Activated CD8-positive, alpha-beta T cell treated with anti-CD3 and anti-CD28 coated beads, Interleukin-2, amount 10 ng/mL, durations not matched to agents 7 days and 5 days (primary cell): ENCODE measurements at regions not wholly inside any gene's neighbourhood (a gene's known extent, or its start where the extent isn't known, plus 50 kb on each side); places are given as distances from the start of the nearest gene placed in this dataset.

ENCODE experiments used
- ATAC-seq: fragments of 150-1000 bp; cut with Tn5 transposase; one replicate; pipeline ENCODE4 v1.10.0; 2021; ENCODE audit warnings: moderate library complexity
- CTCF ChIA-PET: fragments of 350-600 bp; sonication (Branson Sonifier 250); formaldehyde crosslinking; loops from one replicate; lab custom pipeline; 2021; ENCODE audit warnings: antibody characterized with exemption; lab: Charles Lee
- POLR2A ChIA-PET: fragments of 350-600 bp; sonication (Branson Sonifier 250); formaldehyde crosslinking; loops from one replicate; lab custom pipeline; 2021; ENCODE audit warnings: antibody characterized with exemption; lab: Charles Lee
- DNase-seq: peaks from one replicate; pipeline ENCODE4 v3.0.0-alpha.2; 2020
- H3K27ac Mint-ChIP-seq: one replicate; pipeline ENCODE4 v1.8.0; 2021; ENCODE audit warnings: mild to moderate bottlenecking, mixed read lengths
- H3K27me3 Mint-ChIP-seq: one replicate; pipeline ENCODE4 v1.8.0; 2021; ENCODE audit warnings: low read depth, mixed read lengths
- H3K36me3 Mint-ChIP-seq: one replicate; pipeline ENCODE4 v1.8.0; 2021; ENCODE audit warnings: low read depth, mixed read lengths
- H3K4me1 Mint-ChIP-seq: one replicate; pipeline ENCODE4 v1.8.0; 2021; ENCODE audit warnings: low read depth, mixed read lengths
- H3K4me3 Mint-ChIP-seq: one replicate; pipeline ENCODE4 v1.8.0; 2021; ENCODE audit warnings: mild to moderate bottlenecking, mixed read lengths
- H3K9me3 Mint-ChIP-seq: one replicate; pipeline ENCODE4 v1.8.0; 2022; ENCODE audit warnings: mixed read lengths; ENCODE audit not compliant: insufficient read depth

DNA sequence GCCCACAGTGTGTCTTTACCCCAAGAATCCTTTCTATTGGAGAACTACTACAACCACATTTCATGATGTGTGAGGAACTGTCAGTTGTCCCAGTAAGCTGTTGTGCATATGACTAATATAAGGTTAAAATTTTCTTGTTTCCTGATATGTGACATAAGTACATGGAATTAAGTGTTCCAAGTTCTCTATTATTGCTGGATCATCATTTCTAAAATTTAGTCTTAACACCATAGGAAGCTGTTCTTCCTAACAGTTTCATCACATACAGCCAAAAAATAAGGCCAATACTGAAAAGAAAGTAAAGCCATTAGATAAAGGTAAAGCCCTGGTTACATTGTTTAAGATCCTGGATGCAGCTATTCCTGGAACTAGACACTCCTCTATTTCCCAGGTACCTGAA, 620.9 kb upstream of the CDH8 start:
- Mint-ChIP-seq H3K36me3 (no peaks in the 10 kb centered on the region), H3K9me3 (peaks cover 34% of the 10 kb centered on the region)

DNA sequence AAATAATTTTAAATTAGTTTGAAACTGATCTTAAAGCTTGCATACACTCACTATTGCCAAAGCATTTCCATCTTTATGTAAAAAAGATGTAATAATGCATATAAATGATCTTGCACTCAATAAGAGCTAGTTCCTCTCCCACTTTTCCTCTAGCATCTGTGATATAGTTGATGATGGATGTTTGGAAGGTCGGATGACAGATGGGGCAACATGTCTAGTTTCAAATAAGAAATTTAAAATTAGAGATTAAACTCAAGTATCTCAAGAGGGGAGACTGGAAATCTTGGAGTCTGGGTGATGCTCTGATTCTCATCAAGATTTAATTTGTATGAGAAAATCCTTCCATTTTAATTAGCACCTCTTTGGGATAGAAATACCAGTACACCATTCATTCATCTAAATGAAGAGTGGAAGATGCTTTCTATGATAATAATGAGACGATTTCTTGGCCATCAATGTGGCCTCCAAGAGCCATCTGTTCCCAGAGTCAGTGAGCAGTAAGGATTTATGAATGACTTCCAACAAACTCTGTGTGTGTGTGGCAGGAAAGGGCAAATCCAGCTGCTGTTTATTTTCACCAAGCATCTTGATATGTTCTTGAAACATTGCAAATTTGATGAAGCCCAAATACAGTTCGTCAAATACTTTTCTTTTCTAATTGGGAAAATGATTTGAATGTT, 616.3 kb upstream of the CDH8 start:
- ChIA-PET POLR2A (no interaction called here), CTCF (no interaction called here)
- Mint-ChIP-seq H3K9me3 (peaks cover 24% of the 10 kb centered on the region), H3K27ac (no peak overlapping the region), H3K4me3 (no peak overlapping the region), H3K27me3 (no peaks in the 10 kb centered on the region), H3K36me3 (no peaks in the 10 kb centered on the region), H3K4me1 (no peaks in the 10 kb centered on the region)
- no peak for ATAC-seq
- no peak for DNase-seq

More for the DNA sequence above, 620.9 kb upstream of the CDH8 start:
- Mint-ChIP-seq H3K4me1 (no peaks in the 10 kb centered on the region), H3K27me3 (no peaks in the 10 kb centered on the region), H3K27ac (no peak overlapping the region), H3K4me3 (no peak overlapping the region)
- DNase-seq (no peak), ATAC-seq (no peak)
- ChIA-PET POLR2A (no interaction called here), CTCF (no interaction called here)

DNA sequence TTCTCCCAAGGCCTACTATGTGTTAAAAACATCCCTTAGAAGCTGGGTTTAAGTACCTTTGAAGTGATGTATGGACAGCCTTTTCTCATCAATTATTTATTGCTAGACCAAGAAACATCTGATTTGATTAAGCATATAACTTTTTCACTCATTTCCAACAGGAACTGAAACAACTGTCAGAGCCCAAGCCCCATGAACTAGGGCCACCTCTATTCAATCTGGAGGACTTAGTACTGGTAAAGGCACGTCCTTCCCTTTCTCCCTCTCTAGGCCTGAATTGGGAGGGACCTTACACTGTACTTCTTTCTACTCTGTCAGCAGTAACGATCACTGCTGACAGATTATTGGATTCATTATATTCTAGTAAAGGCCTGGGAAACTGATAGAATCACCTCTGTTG, 612.0 kb upstream of the CDH8 start:
- Mint-ChIP-seq H3K36me3 (no peaks in the 10 kb centered on the region), H3K4me1 (no peaks in the 10 kb centered on the region), H3K4me3 (no peak overlapping the region), H3K9me3 (peaks cover 26% of the 10 kb centered on the region), H3K27ac (no peak overlapping the region), H3K27me3 (no peaks in the 10 kb centered on the region)
- POLR2A ChIA-PET: no interaction called here
- CTCF ChIA-PET: no interaction called here
- ATAC-seq (no peak), DNase-seq (no peak)

DNA sequence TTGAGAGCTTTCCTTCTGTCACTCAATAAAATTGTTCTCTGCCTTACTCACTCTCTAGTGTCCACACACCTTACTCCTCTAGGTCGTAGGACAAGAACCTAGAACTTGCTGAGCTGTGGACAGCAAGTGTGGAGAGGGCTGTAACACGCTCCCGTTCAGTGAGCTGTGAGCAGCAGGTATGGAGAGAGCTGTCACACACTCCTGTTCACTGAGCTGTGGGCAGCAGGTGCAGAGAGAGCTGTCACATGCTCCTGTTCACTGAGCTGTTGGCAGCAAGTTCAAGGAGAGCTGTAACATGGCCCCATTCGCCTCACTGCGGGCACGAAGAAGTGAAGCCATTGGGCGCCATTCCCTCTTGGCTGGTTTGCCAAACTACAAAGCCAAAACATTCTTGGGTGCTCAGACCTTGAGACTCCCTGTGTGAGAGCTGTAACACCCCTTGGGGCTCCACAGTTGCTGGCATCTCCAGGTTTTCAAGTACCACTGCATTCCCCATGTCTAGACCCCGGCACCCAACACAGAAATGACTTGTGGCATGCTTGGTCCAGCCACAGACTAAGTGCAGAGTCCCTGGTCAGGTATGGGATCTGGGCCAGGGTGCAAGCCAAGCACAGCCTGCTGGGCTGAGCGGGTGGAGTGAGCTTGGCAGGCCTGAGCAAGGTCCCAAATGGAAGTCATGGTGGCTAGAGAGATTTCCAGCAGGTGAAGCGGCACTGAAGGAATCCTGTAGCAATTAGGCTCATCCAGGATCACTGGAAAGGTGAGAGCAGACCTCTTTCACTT, 608.0 kb upstream of the CDH8 start:
- no peak overlapping the region for H3K27ac Mint-ChIP-seq
- no peaks in the 10 kb centered on the region for H3K36me3 Mint-ChIP-seq
- no peaks in the 10 kb centered on the region for H3K4me1 Mint-ChIP-seq
- POLR2A ChIA-PET: no interaction called here
- ATAC-seq (no peak), DNase-seq (no peak)
- CTCF ChIA-PET: no interaction called here
- H3K4me3 Mint-ChIP-seq: no peak overlapping the region
- H3K27me3 Mint-ChIP-seq: no peaks in the 10 kb centered on the region
- peaks cover 25% of the 10 kb centered on the region for H3K9me3 Mint-ChIP-seq

DNA sequence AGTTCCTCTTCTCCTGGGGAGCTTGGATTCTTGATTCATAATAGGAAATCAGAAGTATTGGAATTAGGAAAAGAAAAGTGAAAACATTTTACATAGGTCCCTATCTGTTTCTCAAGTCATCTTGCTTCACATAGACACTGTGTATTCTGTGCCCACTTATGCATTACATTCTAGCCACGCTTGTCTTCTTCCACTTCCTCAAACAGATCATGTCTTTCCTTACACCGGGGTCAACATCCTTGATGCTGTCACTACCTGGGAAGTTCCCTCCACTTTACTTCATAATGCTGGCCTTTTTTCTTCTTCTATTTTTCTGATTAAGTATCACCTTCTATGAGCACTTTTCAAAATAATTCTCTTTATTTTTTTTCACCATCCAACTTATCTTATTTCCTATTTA, 606.4 kb upstream of the CDH8 start:
- Mint-ChIP-seq H3K4me1 (no peaks in the 10 kb centered on the region), H3K36me3 (no peaks in the 10 kb centered on the region), H3K9me3 (peaks cover 17% of the 10 kb centered on the region), H3K27ac (no peak overlapping the region), H3K4me3 (no peak overlapping the region), H3K27me3 (no peaks in the 10 kb centered on the region)
- ATAC-seq: no peak
- CTCF ChIA-PET: no interaction called here
- POLR2A ChIA-PET: no interaction called here
- DNase-seq: no peak

DNA sequence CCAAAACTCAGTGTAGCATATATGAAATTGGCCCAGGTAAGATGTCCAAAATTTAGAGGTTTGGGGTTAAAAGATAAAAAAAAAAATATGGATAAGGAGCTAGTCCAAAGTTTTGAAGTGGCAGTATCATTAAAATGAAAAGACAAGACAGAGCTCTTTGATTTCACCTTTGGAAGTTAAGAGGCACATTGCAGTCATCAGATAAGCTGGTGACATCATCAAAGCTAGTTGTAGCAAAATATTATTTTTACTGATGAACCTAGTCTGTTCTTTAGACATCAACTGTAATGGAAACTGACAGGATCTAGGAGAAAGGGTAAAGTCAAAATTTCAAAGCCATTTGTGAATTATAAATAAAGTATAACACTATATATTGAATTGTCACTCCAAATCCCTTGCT, 603.7 kb upstream of the CDH8 start:
- H3K27ac Mint-ChIP-seq: no peak overlapping the region
- no peak for ATAC-seq
- DNase-seq: no peak
- H3K4me3 Mint-ChIP-seq: no peak overlapping the region
- ChIA-PET CTCF (no interaction called here), POLR2A (no interaction called here)
- no peaks in the 10 kb centered on the region for H3K36me3 Mint-ChIP-seq
- no peaks in the 10 kb centered on the region for H3K4me1 Mint-ChIP-seq
- H3K9me3 Mint-ChIP-seq: peaks cover 29% of the 10 kb centered on the region
- H3K27me3 Mint-ChIP-seq: no peaks in the 10 kb centered on the region

DNA sequence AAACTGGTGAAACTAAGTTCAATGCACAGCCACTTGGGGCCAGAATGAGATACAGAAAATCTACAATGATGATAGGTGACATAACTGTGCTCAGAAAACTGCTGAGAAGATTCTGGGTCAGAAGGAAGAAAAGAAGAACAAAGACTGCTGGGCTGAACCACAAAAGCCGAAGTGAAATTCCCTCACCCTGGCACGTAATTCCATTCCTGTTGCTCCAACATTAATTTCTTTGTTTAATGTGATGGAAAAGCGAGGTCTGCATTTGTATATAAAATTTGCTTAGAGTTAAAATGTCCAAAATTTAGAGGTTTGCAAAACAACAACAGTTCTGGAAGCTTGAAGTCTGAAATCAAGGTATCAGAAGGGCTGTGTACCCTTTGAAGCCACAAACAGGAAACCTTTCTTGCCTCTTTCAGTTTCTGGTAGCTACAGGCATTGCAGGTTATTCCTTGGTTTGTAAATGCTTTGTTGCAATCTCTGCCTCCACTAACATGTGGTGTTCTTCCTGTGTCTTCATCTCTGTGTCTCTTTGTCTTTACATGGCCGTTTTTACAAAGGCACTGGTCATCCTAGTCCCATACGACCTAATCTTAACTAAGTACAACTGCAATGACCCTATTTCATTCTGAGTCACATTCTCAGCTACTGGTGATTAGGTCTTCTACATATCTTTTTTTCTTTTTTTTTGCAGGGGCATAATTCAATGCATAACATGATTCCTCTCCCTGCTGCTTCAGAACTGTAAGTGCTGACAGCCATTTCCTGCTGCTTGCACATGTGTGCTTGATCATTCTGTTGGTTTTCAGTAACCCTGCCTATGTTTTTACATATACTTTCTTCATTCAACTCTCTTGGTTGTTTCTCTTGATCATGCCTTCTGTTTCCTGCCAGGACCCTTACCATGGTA, 603.0 kb upstream of the CDH8 start:
- ATAC-seq (no peak), DNase-seq (no peak)
- H3K27ac Mint-ChIP-seq: no peak overlapping the region
- ChIA-PET CTCF (no interaction called here), POLR2A (no interaction called here)
- no peaks in the 10 kb centered on the region for H3K36me3 Mint-ChIP-seq
- H3K4me3 Mint-ChIP-seq: no peak overlapping the region
- no peaks in the 10 kb centered on the region for H3K27me3 Mint-ChIP-seq
- no peaks in the 10 kb centered on the region for H3K4me1 Mint-ChIP-seq
- peaks cover 29% of the 10 kb centered on the region for H3K9me3 Mint-ChIP-seq

DNA sequence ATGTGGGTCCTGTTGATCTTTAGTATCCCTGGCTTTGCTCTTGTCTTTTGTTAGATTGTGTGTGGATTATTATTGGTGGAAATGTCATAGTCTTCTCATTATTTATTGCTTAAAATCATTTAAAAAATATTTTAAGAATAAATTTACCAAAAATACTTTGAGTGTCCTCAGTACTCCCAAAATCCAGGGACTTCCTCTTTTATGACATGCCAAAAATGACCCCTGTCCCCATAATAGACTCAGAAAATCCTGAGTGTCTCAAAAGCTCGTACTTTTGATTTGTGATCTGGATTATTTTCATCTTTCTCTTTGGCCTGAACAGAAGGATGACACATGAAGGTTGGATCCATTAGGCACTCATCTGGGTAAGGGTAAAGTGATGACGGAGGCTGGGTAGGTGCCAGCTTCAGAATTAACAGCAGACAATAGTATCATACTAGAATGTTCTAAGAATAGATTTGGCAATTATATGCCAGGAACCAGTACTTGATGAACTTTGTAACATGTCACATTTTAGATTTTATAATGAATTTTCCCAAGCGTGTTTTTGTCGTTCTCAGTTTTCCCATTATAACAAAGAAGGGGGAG, 602.2 kb upstream of the CDH8 start:
- CTCF ChIA-PET: no interaction called here
- H3K27me3 Mint-ChIP-seq: no peaks in the 10 kb centered on the region
- no peak overlapping the region for H3K4me3 Mint-ChIP-seq
- DNase-seq (no peak), ATAC-seq (no peak)
- H3K4me1 Mint-ChIP-seq: no peaks in the 10 kb centered on the region
- POLR2A ChIA-PET: no interaction called here
- H3K27ac Mint-ChIP-seq: no peak overlapping the region
- peaks cover 33% of the 10 kb centered on the region for H3K9me3 Mint-ChIP-seq
- no peaks in the 10 kb centered on the region for H3K36me3 Mint-ChIP-seq

DNA sequence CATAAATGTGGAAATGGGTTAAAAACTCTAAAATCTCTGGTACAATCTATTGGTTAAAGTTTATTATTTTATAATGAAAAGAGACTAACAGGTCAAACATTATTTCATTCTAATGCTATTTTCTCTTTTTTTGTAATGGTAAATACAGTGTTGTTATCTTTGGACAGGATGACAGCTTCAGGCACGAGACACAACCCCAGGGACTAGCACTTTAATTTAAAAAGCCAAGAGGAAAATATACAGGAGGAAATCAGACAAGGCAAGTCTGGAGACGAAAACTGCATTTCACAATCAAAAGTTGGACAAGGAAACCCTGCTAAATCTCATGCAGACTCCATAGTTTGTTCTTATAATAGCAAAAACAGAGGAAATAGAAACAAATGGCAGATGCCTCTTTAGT, 589.1 kb upstream of the CDH8 start:
- ATAC-seq (no peak), DNase-seq (no peak)
- no peaks in the 10 kb centered on the region for H3K27me3 Mint-ChIP-seq
- CTCF ChIA-PET: no interaction called here
- H3K36me3 Mint-ChIP-seq: no peaks in the 10 kb centered on the region
- no peaks in the 10 kb centered on the region for H3K4me1 Mint-ChIP-seq
- no peak overlapping the region for H3K4me3 Mint-ChIP-seq
- no peak overlapping the region for H3K27ac Mint-ChIP-seq
- POLR2A ChIA-PET: no interaction called here
- peaks cover 27% of the 10 kb centered on the region for H3K9me3 Mint-ChIP-seq

DNA sequence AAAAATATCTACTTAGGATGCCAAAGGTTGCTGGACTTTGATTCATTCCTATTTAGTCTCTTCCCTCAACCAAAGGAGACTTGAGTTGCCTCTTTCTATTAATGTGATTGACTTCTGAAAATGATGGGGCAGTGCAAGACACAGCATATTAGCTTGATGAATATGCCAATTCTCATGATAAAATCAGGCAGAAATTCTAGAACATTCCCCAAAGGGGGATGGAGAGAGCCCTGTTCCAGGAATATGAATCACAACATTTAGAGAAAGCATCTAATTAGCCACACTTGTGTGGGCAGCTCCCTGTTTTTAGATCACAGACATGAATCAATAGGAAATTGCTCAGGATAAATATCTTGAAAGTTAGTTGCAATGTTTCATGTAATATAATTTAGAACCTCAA, 584.0 kb upstream of the CDH8 start:
- no peak for ATAC-seq
- POLR2A ChIA-PET: no interaction called here
- no peaks in the 10 kb centered on the region for H3K4me1 Mint-ChIP-seq

DNA sequence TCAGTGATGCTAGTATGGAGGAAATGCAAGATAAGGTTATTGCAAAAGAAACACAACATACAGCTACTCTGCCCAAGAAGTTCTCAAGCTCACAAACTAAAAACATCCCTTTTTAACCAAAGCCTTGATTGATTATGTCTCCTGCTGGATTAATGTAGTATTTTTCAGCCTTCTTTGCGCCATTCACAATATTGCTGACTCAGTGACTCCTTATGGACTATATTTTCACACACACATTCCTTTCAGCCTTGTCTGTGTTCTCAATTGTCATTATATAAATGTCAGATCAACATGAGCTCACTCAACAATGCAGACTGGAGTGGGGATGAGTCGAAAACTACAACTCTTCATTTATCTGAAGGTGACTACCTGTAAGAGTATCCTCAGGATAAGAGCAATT, 579.3 kb upstream of the CDH8 start:
- Mint-ChIP-seq H3K27me3 (no peaks in the 10 kb centered on the region), H3K27ac (no peak overlapping the region), H3K36me3 (no peaks in the 10 kb centered on the region), H3K4me1 (no peaks in the 10 kb centered on the region), H3K9me3 (peaks cover 18% of the 10 kb centered on the region), H3K4me3 (no peak overlapping the region)
- ChIA-PET CTCF (no interaction called here), POLR2A (no interaction called here)
- DNase-seq (no peak), ATAC-seq (no peak)

More for the DNA sequence above, 584.0 kb upstream of the CDH8 start:
- Mint-ChIP-seq H3K9me3 (peaks cover 18% of the 10 kb centered on the region), H3K27me3 (no peaks in the 10 kb centered on the region), H3K27ac (no peak overlapping the region), H3K4me3 (no peak overlapping the region), H3K36me3 (no peaks in the 10 kb centered on the region)
- no peak for DNase-seq
- CTCF ChIA-PET: no interaction called here

DNA sequence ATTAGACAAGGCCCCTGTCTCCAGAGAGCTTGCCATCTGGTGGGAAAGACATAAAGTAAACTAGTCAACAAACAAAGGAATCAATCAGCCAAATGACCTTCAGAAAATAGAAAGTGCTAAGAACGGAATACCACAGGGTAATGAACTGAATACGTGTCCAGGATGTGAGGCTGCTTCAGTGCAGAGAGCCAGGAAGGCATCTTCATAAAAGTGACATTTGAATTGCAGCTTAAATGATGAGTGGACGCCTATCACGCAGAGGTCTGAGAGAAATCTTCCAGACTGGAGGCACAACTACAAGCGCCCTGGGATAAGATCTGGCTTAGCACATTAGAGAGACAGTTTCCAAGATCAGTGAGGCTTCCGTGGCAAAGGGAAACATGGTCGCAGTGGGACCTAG, 574.1 kb upstream of the CDH8 start:
- ChIA-PET CTCF (no interaction called here), POLR2A (no interaction called here)
- Mint-ChIP-seq H3K4me1 (no peaks in the 10 kb centered on the region), H3K36me3 (no peaks in the 10 kb centered on the region), H3K4me3 (no peak overlapping the region), H3K9me3 (peaks cover 37% of the 10 kb centered on the region), H3K27ac (no peak overlapping the region), H3K27me3 (no peaks in the 10 kb centered on the region)
- no peak for ATAC-seq
- DNase-seq: no peak
